Left lung (tissue), 4 donors: ENCODE measurements at regions not wholly inside any gene's neighbourhood (a gene's known extent, or its start where the extent isn't known, plus 50 kb on each side); places are given as distances from the start of the nearest gene placed in this dataset.
A peak's percentile ranks its signal among the peaks of the same experiment; 100 is the strongest.

Experiments
- ATAC-seq: fragments of 200-7000 bp; cut with Tn5 transposase; one replicate; pipeline ENCODE4 v1.9.1; 2020; ENCODE audit warnings: moderate library complexity
- DNase-seq, 4 donors: peaks; one replicate each; pipeline ENCODE4 v3.0.0-alpha.2; 2013 to 2020
- H3K27ac ChIP-seq, 2 donors: fragments of 200-600 bp; sonication (generic) in 1 of 2; one replicate each; pipeline versions ENCODE4 v1.5.0 to v1.8.0; 2020 to 2021
- H3K27me3 ChIP-seq, 2 donors: fragments of 200-600 bp; sonication (generic) in 1 of 2; one replicate each; pipeline versions ENCODE4 v1.5.0 to v1.8.0; 2020 to 2021
- H3K36me3 ChIP-seq, 2 donors: fragments of 200-600 bp; sonication (generic) in 1 of 2; one replicate each; pipeline versions ENCODE4 v1.5.0 to v1.8.0; 2020 to 2021
- H3K4me1 ChIP-seq, 2 donors: fragments of 200-600 bp; one replicate each; pipeline ENCODE4 v1.8.0; 2021
- H3K4me3 ChIP-seq, 2 donors: fragments of 200-600 bp; sonication (generic) in 1 of 2; one replicate each; pipeline versions ENCODE4 v1.5.0 to v1.8.0; 2020 to 2021; ENCODE audit warnings: mild to moderate bottlenecking in 1 of 2
- H3K9me3 ChIP-seq, 2 donors: fragments of 200-600 bp; sonication (generic) in 1 of 2; one replicate each; pipeline versions ENCODE4 v1.5.0 to v1.8.0; 2020 to 2021
- CTCF ChIP-seq, 2 donors: fragments of 200-600 bp; sonication (generic) in 1 of 2; IDR thresholded peaks; one replicate each; pipeline versions ENCODE4 v1.5.0 to v1.8.0; 2021; ENCODE audit warnings: antibody characterized with exemption in 2 of 2
- intact Hi-C, 2 donors: fragments of 100-400 bp; cut with DNase I; formaldehyde crosslinking; loops; one replicate each; pipeline versions ENCODE4 v1.11.2 to v1.14.2; 2022
- donor health status: DM: no; HTN: yes; CAD: no.
- donor health status: DM: no; HTN: no; CAD: no.

DNA sequence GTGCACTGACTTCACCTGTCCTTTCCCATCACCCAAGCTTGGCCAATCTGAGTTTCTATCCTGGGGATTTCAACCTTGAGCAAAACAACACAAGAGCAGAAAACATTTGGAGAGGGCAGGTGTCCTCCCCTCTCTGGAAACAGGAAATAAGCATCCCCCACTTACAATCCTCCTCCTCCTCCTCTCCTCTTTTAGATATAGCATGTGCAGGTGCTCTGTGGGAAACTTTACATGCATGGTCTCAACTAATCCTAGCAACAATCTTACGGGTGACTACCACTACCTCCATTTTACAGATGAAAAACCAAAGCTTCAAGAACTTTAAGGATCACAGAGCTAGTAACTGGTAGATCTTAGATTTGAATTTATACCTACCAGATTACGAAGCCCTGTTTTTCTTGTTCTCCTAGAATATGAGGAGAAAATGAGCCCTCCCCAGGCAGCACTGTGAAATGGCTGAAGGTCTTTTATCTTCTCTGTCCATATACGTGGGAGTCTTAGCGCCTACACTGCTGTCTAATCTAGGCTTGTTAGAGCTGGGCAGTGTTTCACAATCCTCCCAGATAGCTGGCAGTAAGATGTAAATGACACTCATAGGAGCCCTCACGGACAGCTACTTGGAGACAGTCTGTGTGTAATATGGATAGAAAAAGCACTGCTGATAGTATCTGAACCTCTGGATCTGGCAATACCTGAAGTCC is 301.2 kb upstream of the PROK2 start:
- H3K4me3 ChIP-seq = no peak overlapping the region
- H3K4me1 ChIP-seq = peaks cover 8 to 36% of the 10 kb centered on the region in 2 donors
- peak in 1 of 4 donors; percentile 36 for DNase-seq
- H3K27ac ChIP-seq = peak overlapping the region in 1 of 2 donors; percentile 64
- intact Hi-C loops = no loop called here
- no peaks in the 10 kb centered on the region for H3K9me3 ChIP-seq
- H3K36me3 ChIP-seq = no peaks in the 10 kb centered on the region
- ATAC-seq = peak; percentile 46
- H3K27me3 ChIP-seq = no peaks in the 10 kb centered on the region
- no peak for TF ChIP-seq CTCF (IDR thresholded peaks at IDR 0.05)

DNA sequence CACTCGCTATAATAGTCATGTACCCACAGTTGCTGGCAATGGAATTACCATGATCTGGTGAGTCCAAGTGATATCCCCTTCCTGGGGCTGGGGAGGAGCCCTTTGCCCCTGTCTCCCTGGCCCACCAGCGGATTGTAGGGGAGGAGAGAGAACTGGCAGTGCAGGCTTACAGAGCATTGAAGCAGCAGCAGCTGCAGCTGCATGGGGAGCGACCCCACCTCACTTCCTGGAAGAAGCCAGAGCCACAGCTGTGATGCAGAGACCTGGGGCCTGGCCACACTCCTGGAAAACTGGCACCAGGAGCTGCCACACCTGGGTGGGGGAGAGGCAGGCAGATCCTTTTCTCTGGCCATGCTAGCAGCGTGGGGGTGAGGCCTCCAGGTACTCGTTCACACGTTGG is 300.1 kb upstream of the PROK2 start:
- no peak overlapping the region for H3K27ac ChIP-seq
- no peak for TF ChIP-seq CTCF (IDR thresholded peaks at IDR 0.05)
- H3K4me3 ChIP-seq = no peak overlapping the region
- no peaks in the 10 kb centered on the region for H3K9me3 ChIP-seq
- H3K36me3 ChIP-seq = no peaks in the 10 kb centered on the region
- DNase-seq = no peak
- ATAC-seq = no peak
- H3K27me3 ChIP-seq = no peaks in the 10 kb centered on the region
- peaks cover 8 to 46% of the 10 kb centered on the region in 2 donors for H3K4me1 ChIP-seq
- intact Hi-C loops = no loop called here

- intact Hi-C loops = no loop called here
- no peak for ATAC-seq
- no peaks in the 10 kb centered on the region for H3K27me3 ChIP-seq
- TF ChIP-seq CTCF (IDR thresholded peaks at IDR 0.05) = no peak
- peaks cover 8 to 54% of the 10 kb centered on the region in 2 donors for H3K4me1 ChIP-seq
- H3K4me3 ChIP-seq = no peak overlapping the region
- H3K36me3 ChIP-seq = no peaks in the 10 kb centered on the region
- H3K27ac ChIP-seq = peak overlapping the region in 1 of 2 donors; percentile 82
- DNase-seq = no peak
- no peaks in the 10 kb centered on the region for H3K9me3 ChIP-seq
Measured at GRCh38 chr3:72082776-72083462, 298.0 kb upstream of the PROK2 start.

DNA sequence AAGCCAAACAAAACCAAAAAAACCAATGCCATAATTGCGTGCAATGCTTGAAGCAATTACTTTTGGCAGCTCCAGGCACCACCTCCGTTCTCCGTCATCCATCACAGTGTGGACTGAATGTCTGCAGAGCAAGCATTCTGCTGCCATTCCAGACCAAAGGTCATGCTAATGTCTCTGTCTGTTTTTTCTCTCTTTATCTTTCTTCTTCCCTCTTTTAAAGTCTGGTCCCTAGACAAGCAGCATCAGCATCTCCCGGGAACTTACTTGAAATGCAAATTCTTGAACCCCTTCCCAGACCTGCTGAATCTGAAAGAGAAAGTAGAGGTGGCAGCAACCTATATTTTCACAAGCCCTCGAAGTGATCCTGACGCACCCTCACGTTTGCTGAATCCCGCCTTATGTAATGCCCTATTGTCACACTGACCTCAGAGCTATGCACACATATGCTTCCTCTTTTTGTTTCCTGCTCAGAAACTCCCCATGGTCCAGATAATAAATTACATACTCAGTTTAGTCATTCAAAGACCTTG is 297.3 kb upstream of the PROK2 start:
- Histone ChIP-seq H3K4me3 (no peak overlapping the region), H3K27me3 (no peaks in the 10 kb centered on the region), H3K4me1 (peaks cover 8 to 58% of the 10 kb centered on the region in 2 donors), H3K36me3 (no peaks in the 10 kb centered on the region), H3K9me3 (no peaks in the 10 kb centered on the region), H3K27ac (peak overlapping the region in 1 of 2 donors; percentile 82)
- peak in 1 of 4 donors; percentile 35 for DNase-seq
- ATAC-seq = peak; percentile 76
- TF ChIP-seq CTCF (IDR thresholded peaks at IDR 0.05) = no peak
- intact Hi-C loops = no loop called here

DNA sequence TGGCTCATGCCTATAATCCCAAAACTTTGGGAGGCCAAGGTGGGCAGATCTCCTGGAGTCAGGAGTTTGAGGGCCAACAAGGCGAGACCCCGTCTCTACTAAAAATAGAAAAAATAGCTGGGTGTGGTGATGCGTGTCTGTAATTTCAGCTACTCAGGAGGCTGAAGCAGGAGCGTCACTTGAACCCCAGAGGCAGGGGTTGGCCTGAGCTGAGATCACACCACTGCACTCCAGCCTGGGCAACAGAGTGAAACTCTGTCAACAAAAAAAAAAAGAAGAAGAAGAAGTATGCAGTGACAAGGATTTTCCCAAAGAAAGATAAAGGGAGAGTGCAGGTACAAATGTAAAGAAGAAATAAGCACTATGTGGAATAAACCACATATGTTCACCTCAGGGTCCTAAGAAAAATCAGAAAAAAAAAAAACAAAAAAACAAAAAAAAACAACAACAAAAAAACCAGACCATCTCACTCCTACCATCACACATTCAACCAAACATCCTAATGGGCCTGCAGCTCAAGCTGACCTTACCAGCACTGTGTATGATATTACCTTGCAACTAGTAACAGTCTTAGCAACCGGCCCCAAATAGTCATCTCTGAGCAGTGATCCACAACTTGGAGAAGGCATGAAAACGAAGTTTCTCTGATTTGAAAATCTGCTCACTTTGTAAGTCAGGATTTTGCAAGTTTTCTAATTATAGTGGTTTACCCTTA is 296.7 kb upstream of the PROK2 start:
- Histone ChIP-seq H3K4me3 (no peak overlapping the region), H3K9me3 (no peaks in the 10 kb centered on the region), H3K4me1 (peaks cover 8 to 52% of the 10 kb centered on the region in 2 donors), H3K27ac (peak overlapping the region in 1 of 2 donors; percentile 82), H3K36me3 (no peaks in the 10 kb centered on the region), H3K27me3 (no peaks in the 10 kb centered on the region)
- intact Hi-C loops = no loop called here
- DNase-seq = no peak
- peak; percentile 16 for ATAC-seq
- no peak for TF ChIP-seq CTCF (IDR thresholded peaks at IDR 0.05)
